ENCODE measurements at regions not wholly inside any gene's neighbourhood (a gene's known extent, or its start where the extent isn't known, plus 50 kb on each side); places are given as distances from the start of the nearest gene placed in this dataset.

- TF ChIP-seq EP300 (IDR thresholded peaks at IDR 0.05) (no peak), CTCF (IDR thresholded peaks at IDR 0.05) (no peak), POLR2A (IDR thresholded peaks at IDR 0.05) (no peak)
These were observed 207.1 kb downstream of the TDRD15 start for GRCh38 chr2:21330786-21331391.

Measured in ovary (tissue), 3 donors.